Hepatocyte (in vitro differentiated cells): ENCODE measurements at regions not wholly inside any gene's neighbourhood (a gene's known extent, or its start where the extent isn't known, plus 50 kb on each side); places are given as distances from the start of the nearest gene placed in this dataset.

Experiments
- DNase-seq: peaks from one replicate; pipeline ENCODE4 v3.0.0-alpha.2; 2016; ENCODE audit warnings: low spot score
- H2AFZ ChIP-seq: fragments of 200-600 bp; sonication (generic); 2 replicates; pipeline ENCODE4 v1.6.0; 2016; ENCODE audit warnings: antibody characterized with exemption, mild to moderate bottlenecking
- H3K27ac ChIP-seq: fragments of 200-600 bp; sonication (generic); 2 replicates; pipeline ENCODE4 v1.5.1; 2016; ENCODE audit warnings: mild to moderate bottlenecking
- H3K27me3 ChIP-seq: fragments of 200-600 bp; sonication (generic); 2 replicates; pipeline ENCODE4 v1.6.1; 2016
- H3K36me3 ChIP-seq: fragments of 200-600 bp; sonication (generic); replicated peaks from 2 replicates; pipeline ENCODE4 v1.5.1; 2016; ENCODE audit warnings: low read depth; ENCODE audit not compliant: insufficient read depth
- H3K4me1 ChIP-seq: fragments of 200-600 bp; sonication (generic); 2 replicates; pipeline ENCODE4 v1.5.1; 2016; ENCODE audit warnings: mild to moderate bottlenecking, moderate library complexity; ENCODE audit not compliant: insufficient read depth
- H3K4me2 ChIP-seq: fragments of 200-600 bp; sonication (generic); 2 replicates; pipeline ENCODE4 v1.6.0; 2016
- H3K4me3 ChIP-seq: fragments of 200-600 bp; sonication (generic); 2 replicates; pipeline ENCODE4 v1.5.1; 2016; ENCODE audit warnings: mild to moderate bottlenecking
- H3K79me2 ChIP-seq: fragments of 200-600 bp; sonication (generic); 2 replicates; pipeline ENCODE4 v1.6.0; 2017; ENCODE audit warnings: mild to moderate bottlenecking
- H3K9me2 ChIP-seq: fragments of 200-600 bp; sonication (generic); replicated peaks from 2 replicates; pipeline ENCODE4 v1.6.0; 2017; ENCODE audit warnings: mild to moderate bottlenecking; ENCODE audit not compliant: insufficient read depth
- H3K9me3 ChIP-seq: fragments of 200-600 bp; sonication (generic); 2 replicates; pipeline ENCODE4 v1.5.1; 2016; ENCODE audit warnings: low read depth, mild to moderate bottlenecking
- H4K20me1 ChIP-seq: fragments of 200-600 bp; sonication (generic); 2 replicates; pipeline ENCODE4 v1.6.0; 2016; ENCODE audit warnings: mild to moderate bottlenecking; ENCODE audit not compliant: insufficient read depth, poor library complexity, severe bottlenecking
- CTCF ChIP-seq: fragments of 200-600 bp; sonication (generic); IDR thresholded peaks from 2 replicates; pipeline ENCODE4 v1.5.1; 2016; ENCODE audit warnings: antibody characterized with exemption, mild to moderate bottlenecking; ENCODE audit not compliant: poor library complexity
- EZH2 ChIP-seq: fragments of 200-600 bp; sonication (generic); IDR thresholded peaks from 2 replicates; pipeline ENCODE4 v1.6.1; 2016; ENCODE audit warnings: antibody characterized with exemption, mild to moderate bottlenecking, borderline replicate concordance
- EZH2phosphoT487 ChIP-seq: fragments of 200-600 bp; sonication (generic); IDR thresholded peaks from one replicate; pipeline ENCODE4 v1.6.1; 2018; ENCODE audit warnings: antibody characterized with exemption, mild to moderate bottlenecking, low read depth, moderate library complexity; ENCODE audit not compliant: unreplicated experiment, severe bottlenecking
- WGBS: methylation state at CpG from one replicate; pipeline ENCODE4 v1.1.6; 2016; ENCODE audit warnings: low lambda C conversion rate; ENCODE audit errors: missing lambda C conversion rate; 5-methylcytosine and 5-hydroxymethylcytosine counted together

- no peaks in the 10 kb centered on the region for H3K79me2 ChIP-seq
- H3K4me3 ChIP-seq = no peak overlapping the region
- no peak for DNase-seq
- no peak overlapping the region for H3K4me2 ChIP-seq
- no peak for TF ChIP-seq EZH2phosphoT487
- no peak for TF ChIP-seq CTCF
- TF ChIP-seq EZH2 = no peak
- no peak overlapping the region for H3K27ac ChIP-seq
- H3K36me3 ChIP-seq = no peaks in the 10 kb centered on the region
- H3K9me3 ChIP-seq = no peaks in the 10 kb centered on the region
- H2AFZ ChIP-seq = no peak overlapping the region
- no peaks in the 10 kb centered on the region for H3K4me1 ChIP-seq
- H3K27me3 ChIP-seq = no peaks in the 10 kb centered on the region
- H3K9me2 ChIP-seq = no peaks in the 10 kb centered on the region
- no peaks in the 10 kb centered on the region for H4K20me1 ChIP-seq
- WGBS = 90% methylated on average over 4 of the region's 4 CpGs
These were observed 68.7 kb upstream of the KCNK12 start for GRCh38 chr2:47639467-47639866.

- Histone ChIP-seq H3K9me3 (no peaks in the 10 kb centered on the region), H3K36me3 (no peaks in the 10 kb centered on the region), H3K27ac (no peak overlapping the region), H3K9me2 (no peaks in the 10 kb centered on the region), H4K20me1 (no peaks in the 10 kb centered on the region), H3K4me1 (no peaks in the 10 kb centered on the region), H3K27me3 (no peaks in the 10 kb centered on the region), H3K79me2 (no peaks in the 10 kb centered on the region), H2AFZ (no peak overlapping the region), H3K4me3 (no peak overlapping the region), H3K4me2 (no peak overlapping the region)
- TF ChIP-seq CTCF (no peak), EZH2 (no peak), EZH2phosphoT487 (no peak)
- no peak for DNase-seq
- WGBS = 71% methylated on average over 2 of the region's 2 CpGs
These were observed 67.6 kb upstream of the KCNK12 start for GRCh38 chr2:47638430-47638829.

GRCh38 chr2:47636596-47637264 is 65.9 kb upstream of the KCNK12 start:
- H3K4me2 ChIP-seq = no peak overlapping the region
- no peak overlapping the region for H3K4me3 ChIP-seq
- peaks cover 2% of the 10 kb centered on the region for H3K4me1 ChIP-seq
- 57% methylated on average over 10 of the region's 10 CpGs for WGBS
- no peaks in the 10 kb centered on the region for H4K20me1 ChIP-seq
- H3K79me2 ChIP-seq = no peaks in the 10 kb centered on the region
- no peaks in the 10 kb centered on the region for H3K9me3 ChIP-seq
- H2AFZ ChIP-seq = no peak overlapping the region
- H3K36me3 ChIP-seq = no peaks in the 10 kb centered on the region
- H3K27me3 ChIP-seq = no peaks in the 10 kb centered on the region
- H3K9me2 ChIP-seq = no peaks in the 10 kb centered on the region
- TF ChIP-seq EZH2 (no peak), CTCF (no peak), EZH2phosphoT487 (no peak)
- H3K27ac ChIP-seq = peak overlapping the region; percentile 20
- peak; percentile 18 for DNase-seq
